ENCODE measurements at regions not wholly inside any gene's neighbourhood (a gene's known extent, or its start where the extent isn't known, plus 50 kb on each side); places are given as distances from the start of the nearest gene placed in this dataset.

- TF ChIP-seq POLR2AphosphoS5 (IDR thresholded peaks at IDR 0.05; ENCODE audit: borderline replicate concordance, low read depth, low read length): no peak
- TF ChIP-seq EZH2 (IDR thresholded peaks at IDR 0.05): no peak
These were observed 287.9 kb downstream of the ETAA1 start for GRCh38 chr2:67684991-67685390.

All from SK-N-MC (cell line).